CD4-positive, alpha-beta T cell (primary cell): ENCODE measurements at regions not wholly inside any gene's neighbourhood (a gene's known extent, or its start where the extent isn't known, plus 50 kb on each side); places are given as distances from the start of the nearest gene placed in this dataset.

Experiments
- ATAC-seq: fragments of 200-7000 bp; cut with Tn5 transposase; one replicate; pipeline ENCODE4 v1.10.0; 2022; ENCODE audit warnings: mild to moderate bottlenecking; ENCODE audit not compliant: poor library complexity
- CTCF ChIA-PET: fragments of 350-600 bp; sonication (Branson Sonifier 250); formaldehyde crosslinking; loops from one replicate; lab custom pipeline; 2021; ENCODE audit warnings: antibody characterized with exemption, inconsistent platforms; lab: Charles Lee
- POLR2A ChIA-PET: fragments of 350-600 bp; sonication (Branson Sonifier 250); formaldehyde crosslinking; loops from one replicate; lab custom pipeline; 2021; ENCODE audit warnings: antibody characterized with exemption, inconsistent platforms; lab: Charles Lee
- DNase-seq, 14 experiments: peaks; one replicate each; pipeline ENCODE4 v3.0.0-alpha.2; 2013 to 2020; ENCODE audit warnings: mixed read lengths in 2 of 14
- H3K27ac ChIP-seq, 2 donors: one replicate each; pipeline versions ENCODE4 v1.5.1 to v1.7.0; 2013; ENCODE audit warnings: low read length in 2 of 2, low read depth in 1 of 2, mild to moderate bottlenecking in 1 of 2
- H3K27me3 ChIP-seq, 2 experiments: 1 replicate in 1 of 2; 2 replicates in 1 of 2; pipeline versions ENCODE4 v1.6.1 to v1.7.0; 2013; ENCODE audit warnings: low read length in 2 of 2, control low read depth in 1 of 2, mild to moderate bottlenecking in 1 of 2, moderate library complexity in 1 of 2; ENCODE audit not compliant: insufficient read depth in 2 of 2, control insufficient read depth in 1 of 2
- H3K36me3 ChIP-seq: one replicate; pipeline ENCODE4 v1.6.1; 2013; ENCODE audit warnings: low read length, control low read depth; ENCODE audit not compliant: insufficient read depth
- H3K4me1 ChIP-seq: one replicate; pipeline ENCODE4 v1.6.1; 2013; ENCODE audit warnings: low read length, control low read depth; ENCODE audit not compliant: insufficient read depth
- H3K4me3 ChIP-seq: one replicate; pipeline ENCODE4 v1.5.1; 2013; ENCODE audit warnings: mild to moderate bottlenecking, low read length, moderate library complexity
- H3K9me3 ChIP-seq, 2 experiments: 1 replicate in 1 of 2; 2 replicates in 1 of 2; pipeline versions ENCODE4 v1.6.1 to v1.7.0; 2013; ENCODE audit warnings: low read length in 2 of 2, mild to moderate bottlenecking in 2 of 2, control low read depth in 1 of 2, moderate library complexity in 1 of 2; ENCODE audit not compliant: control insufficient read depth in 1 of 2, insufficient read depth in 1 of 2
- H3K27ac Mint-ChIP-seq: one replicate; pipeline ENCODE4 v1.8.0; 2020; ENCODE audit warnings: mixed read lengths
- H3K27me3 Mint-ChIP-seq: one replicate; pipeline ENCODE4 v1.8.0; 2021; ENCODE audit warnings: mixed read lengths
- H3K36me3 Mint-ChIP-seq: one replicate; pipeline ENCODE4 v1.8.0; 2021; ENCODE audit warnings: low read depth, mixed read lengths
- H3K4me1 Mint-ChIP-seq: one replicate; pipeline ENCODE4 v1.8.0; 2021; ENCODE audit warnings: low read depth, mixed read lengths
- H3K4me3 Mint-ChIP-seq: one replicate; pipeline ENCODE4 v1.8.0; 2020; ENCODE audit warnings: mild to moderate bottlenecking, mixed read lengths
- H3K9me3 Mint-ChIP-seq: one replicate; pipeline ENCODE4 v1.8.0; 2020; ENCODE audit warnings: mixed read lengths
- CTCF ChIP-seq: fragments of 200-600 bp; IDR thresholded peaks from one replicate; pipeline ENCODE4 v1.8.0; 2022; ENCODE audit warnings: antibody characterized with exemption, mild to moderate bottlenecking
- intact Hi-C, 2 experiments: fragments of 100-400 bp; cut with DNase I in 1 of 2; cut with micrococcal nuclease in 1 of 2; formaldehyde crosslinking; loops; one replicate each; pipeline versions ENCODE4 v1.15.1 to v1.9.0; 2023 to 2025; cut with DNase I, micrococcal nuclease

- ATAC-seq, result no peak
- H3K27me3 ChIP-seq, result no peaks in the 10 kb centered on the region
- H3K9me3 ChIP-seq, result peaks cover 0 to 4% of the 10 kb centered on the region in 2 experiments
- intact Hi-C loops, result no loop called here
- Mint-ChIP-seq H3K27me3 (peaks cover 7% of the 10 kb centered on the region), H3K4me1 (no peaks in the 10 kb centered on the region), H3K9me3 (no peaks in the 10 kb centered on the region), H3K36me3 (no peaks in the 10 kb centered on the region), H3K4me3 (no peak overlapping the region), H3K27ac (no peak overlapping the region)
- no peak for TF ChIP-seq CTCF
- no peak overlapping the region for H3K4me3 ChIP-seq
- CTCF ChIA-PET, result no interaction called here
- DNase-seq, result peak in 1 of 14 experiments; percentile 19
- POLR2A ChIA-PET, result no interaction called here
- H3K4me1 ChIP-seq, result no peaks in the 10 kb centered on the region
- H3K36me3 ChIP-seq, result no peaks in the 10 kb centered on the region
- H3K27ac ChIP-seq, result no peak overlapping the region
Observed at GRCh38 chr5:135212361-135213026, 178.5 kb upstream of the PITX1 start.

GRCh38 chr5:135211791-135212190 lies 177.8 kb upstream of the PITX1 start:
- intact Hi-C loops, result no loop called here
- Mint-ChIP-seq H3K9me3 (no peaks in the 10 kb centered on the region), H3K27me3 (peaks cover 11% of the 10 kb centered on the region), H3K4me3 (no peak overlapping the region), H3K36me3 (no peaks in the 10 kb centered on the region), H3K27ac (no peak overlapping the region), H3K4me1 (no peaks in the 10 kb centered on the region)
- DNase-seq (no peak), ATAC-seq (no peak)
- H3K36me3 ChIP-seq, result no peaks in the 10 kb centered on the region
- ChIA-PET POLR2A (no interaction called here), CTCF (no interaction called here)
- TF ChIP-seq CTCF, result no peak
- no peak overlapping the region for H3K27ac ChIP-seq
- peaks cover 0 to 4% of the 10 kb centered on the region in 2 experiments for H3K9me3 ChIP-seq
- H3K4me3 ChIP-seq, result no peak overlapping the region
- H3K27me3 ChIP-seq, result no peaks in the 10 kb centered on the region
- no peaks in the 10 kb centered on the region for H3K4me1 ChIP-seq

- H3K36me3 Mint-ChIP-seq, result no peaks in the 10 kb centered on the region
- H3K4me3 Mint-ChIP-seq, result no peak overlapping the region
- no peaks in the 10 kb centered on the region for H3K4me1 Mint-ChIP-seq
- Histone ChIP-seq H3K27me3 (no peaks in the 10 kb centered on the region), H3K9me3 (peaks cover 0 to 4% of the 10 kb centered on the region in 2 experiments), H3K36me3 (no peaks in the 10 kb centered on the region), H3K27ac (no peak overlapping the region), H3K4me1 (no peaks in the 10 kb centered on the region), H3K4me3 (no peak overlapping the region)
- ATAC-seq, result no peak
- no peak for DNase-seq
- intact Hi-C loops, result no loop called here
- POLR2A ChIA-PET, result no interaction called here
- no peak for TF ChIP-seq CTCF
- no peak overlapping the region for H3K27ac Mint-ChIP-seq
- H3K9me3 Mint-ChIP-seq, result no peaks in the 10 kb centered on the region
- CTCF ChIA-PET, result no interaction called here
- peaks cover 16% of the 10 kb centered on the region for H3K27me3 Mint-ChIP-seq
Observed at GRCh38 chr5:135211083-135211790, 177.2 kb upstream of the PITX1 start.
